GM13977 (cell line): ENCODE measurements at regions not wholly inside any gene's neighbourhood (a gene's known extent, or its start where the extent isn't known, plus 50 kb on each side); places are given as distances from the start of the nearest gene placed in this dataset.

Source experiments
- DNase-seq: peaks from one replicate; pipeline ENCODE4 v3.0.0; 2012; ENCODE audit warnings: low spot score
- CTCF ChIP-seq: IDR thresholded peaks from 2 replicates; pipeline ENCODE4 v1.5.1; 2012; ENCODE audit warnings: mild to moderate bottlenecking, control low read depth; ENCODE audit not compliant: insufficient read depth; ENCODE audit errors: extremely low read depth, missing control alignments
- in situ Hi-C: fragments of 300-500 bp; cut with MboI; formaldehyde crosslinking; loops from one replicate; pipeline ENCODE4 v1.12.0; 2022; ENCODE audit warnings: low sequenced_read_pairs, low pct_unique_long_range_greater_than_20kb, mixed read lengths, inconsistent platforms; ENCODE audit not compliant: unreplicated experiment

- no peak for DNase-seq
- TF ChIP-seq CTCF = no peak
- in situ Hi-C loops = no loop called here
Observed at GRCh38 chr1:185610954-185611353, 123.2 kb upstream of the HMCN1 start.

- in situ Hi-C loops = no loop called here
- TF ChIP-seq CTCF = no peak
- DNase-seq = no peak
Observed at GRCh38 chr1:185608177-185608576, 126.0 kb upstream of the HMCN1 start.

- no peak for TF ChIP-seq CTCF
- in situ Hi-C loops = no loop called here
Observed at GRCh38 chr1:185603158-185603557, 131.0 kb upstream of the HMCN1 start.

GRCh38 chr1:185601189-185601588 lies 133.0 kb upstream of the HMCN1 start:
- no peak for TF ChIP-seq CTCF
- no peak for DNase-seq
- in situ Hi-C loops = no loop called here

More at GRCh38 chr1:185603158-185603557, 131.0 kb upstream of the HMCN1 start:
- DNase-seq = no peak

GRCh38 chr1:185600641-185601040 lies 133.6 kb upstream of the HMCN1 start:
- in situ Hi-C loops = no loop called here
- TF ChIP-seq CTCF = no peak
- no peak for DNase-seq

GRCh38 chr1:185598332-185598731 lies 135.9 kb upstream of the HMCN1 start:
- in situ Hi-C loops = no loop called here
- TF ChIP-seq CTCF = no peak
- no peak for DNase-seq
